WI38 (cell line): ENCODE measurements at regions not wholly inside any gene's neighbourhood (a gene's known extent, or its start where the extent isn't known, plus 50 kb on each side); places are given as distances from the start of the nearest gene placed in this dataset.

ENCODE experiments used
- H3K4me3 ChIP-seq: 2 replicates; pipeline ENCODE4 v1.5.1; 2011; ENCODE audit warnings: low read depth, mild to moderate bottlenecking, control low read depth, low read length
- TF ChIP-seq, protein P1 (sequence below): IDR thresholded peaks from 2 replicates; pipeline ENCODE4 v1.5.1; 2012; ENCODE audit warnings: low read depth, mild to moderate bottlenecking, control low read depth, low read length

GRCh38 chr18:68623342-68623741 is 91.6 kb downstream of the TMX3 start:
- H3K4me3 ChIP-seq: no peak overlapping the region
- TF ChIP-seq, protein P1, sequence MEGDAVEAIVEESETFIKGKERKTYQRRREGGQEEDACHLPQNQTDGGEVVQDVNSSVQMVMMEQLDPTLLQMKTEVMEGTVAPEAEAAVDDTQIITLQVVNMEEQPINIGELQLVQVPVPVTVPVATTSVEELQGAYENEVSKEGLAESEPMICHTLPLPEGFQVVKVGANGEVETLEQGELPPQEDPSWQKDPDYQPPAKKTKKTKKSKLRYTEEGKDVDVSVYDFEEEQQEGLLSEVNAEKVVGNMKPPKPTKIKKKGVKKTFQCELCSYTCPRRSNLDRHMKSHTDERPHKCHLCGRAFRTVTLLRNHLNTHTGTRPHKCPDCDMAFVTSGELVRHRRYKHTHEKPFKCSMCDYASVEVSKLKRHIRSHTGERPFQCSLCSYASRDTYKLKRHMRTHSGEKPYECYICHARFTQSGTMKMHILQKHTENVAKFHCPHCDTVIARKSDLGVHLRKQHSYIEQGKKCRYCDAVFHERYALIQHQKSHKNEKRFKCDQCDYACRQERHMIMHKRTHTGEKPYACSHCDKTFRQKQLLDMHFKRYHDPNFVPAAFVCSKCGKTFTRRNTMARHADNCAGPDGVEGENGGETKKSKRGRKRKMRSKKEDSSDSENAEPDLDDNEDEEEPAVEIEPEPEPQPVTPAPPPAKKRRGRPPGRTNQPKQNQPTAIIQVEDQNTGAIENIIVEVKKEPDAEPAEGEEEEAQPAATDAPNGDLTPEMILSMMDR: peak; percentile 83

DNA sequence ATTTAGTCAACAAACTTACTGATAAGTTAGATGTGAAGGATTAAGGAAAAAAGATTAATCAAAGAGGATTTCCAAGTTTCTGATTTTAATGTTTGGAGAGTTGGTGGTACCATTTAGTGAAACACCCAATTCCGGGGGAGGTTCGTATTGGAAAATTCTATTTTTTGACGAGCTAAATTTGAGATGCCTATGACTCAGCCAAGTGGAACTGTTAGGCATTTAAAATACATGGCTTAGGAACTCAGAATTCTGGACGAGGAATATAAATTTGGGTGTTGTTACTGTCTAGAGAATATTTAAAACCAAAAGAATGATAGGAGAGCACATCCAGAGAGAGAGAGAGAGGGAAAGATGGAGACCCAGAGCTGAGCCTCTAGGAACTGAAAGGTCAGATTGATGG is 103.6 kb downstream of the TMX3 start:
- TF ChIP-seq, protein P1: no peak
- no peak overlapping the region for H3K4me3 ChIP-seq

- no peak overlapping the region for H3K4me3 ChIP-seq
- TF ChIP-seq, protein P1: no peak
These were observed 105.9 kb downstream of the TMX3 start for GRCh38 chr18:68608851-68609490.

DNA sequence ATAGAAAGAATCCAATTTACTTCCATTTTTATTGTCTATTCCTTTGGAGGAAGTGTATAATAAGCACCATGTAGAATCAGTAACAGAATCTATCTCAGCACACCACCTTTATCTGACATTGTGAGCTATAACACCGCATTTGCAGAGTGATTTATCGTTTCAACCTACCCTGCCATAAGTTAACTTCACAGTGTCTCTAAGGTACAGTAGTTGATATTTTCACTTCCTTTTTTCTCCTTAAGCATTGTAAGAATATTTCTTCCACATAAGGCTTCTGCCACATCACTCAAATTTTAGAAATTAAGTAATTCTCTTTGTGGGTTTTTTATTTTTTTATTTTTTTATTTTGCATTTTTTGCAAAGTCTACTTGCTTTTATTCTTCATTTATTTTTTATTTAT is 107.1 kb downstream of the TMX3 start:
- TF ChIP-seq, protein P1: no peak
- H3K4me3 ChIP-seq: no peak overlapping the region

GRCh38 chr18:68604256-68604655 is 110.7 kb downstream of the TMX3 start:
- no peak overlapping the region for H3K4me3 ChIP-seq
- TF ChIP-seq, protein P1: no peak

- TF ChIP-seq, protein P1: no peak
These were observed 118.9 kb downstream of the TMX3 start for GRCh38 chr18:68596016-68596415.

GRCh38 chr18:68588169-68588568 is 126.7 kb downstream of the TMX3 start:
- no peak overlapping the region for H3K4me3 ChIP-seq
- TF ChIP-seq, protein P1: no peak

More at GRCh38 chr18:68596016-68596415, 118.9 kb downstream of the TMX3 start:
- no peak overlapping the region for H3K4me3 ChIP-seq
